H9 (cell line): ENCODE measurements at regions not wholly inside any gene's neighbourhood (a gene's known extent, or its start where the extent isn't known, plus 50 kb on each side); places are given as distances from the start of the nearest gene placed in this dataset.

ENCODE experiments used
- DNase-seq: peaks from one replicate; pipeline ENCODE4 v3.0.0-alpha.2; 2017
- H2AFZ ChIP-seq: one replicate; pipeline ENCODE4 v1.6.1; 2013; ENCODE audit warnings: mild to moderate bottlenecking, low read length, control low read depth, moderate library complexity
- H2AK5ac ChIP-seq: 2 replicates; pipeline ENCODE4 v1.6.1; 2013; ENCODE audit warnings: low read length, control low read depth, mixed read lengths; ENCODE audit not compliant: insufficient read length
- H2BK120ac ChIP-seq: one replicate; pipeline ENCODE4 v1.6.1; 2013; ENCODE audit warnings: low read depth, mild to moderate bottlenecking, low read length, control low read depth, inconsistent platforms; ENCODE audit not compliant: poor library complexity, severe bottlenecking
- H2BK12ac ChIP-seq: 2 replicates; pipeline ENCODE4 v1.6.1; 2013; ENCODE audit warnings: low read length, control low read depth, mixed read lengths, low read depth; ENCODE audit not compliant: insufficient read length
- H2BK15ac ChIP-seq: 2 replicates; pipeline ENCODE4 v1.6.1; 2013; ENCODE audit warnings: low read depth, low read length, control low read depth
- H2BK20ac ChIP-seq: one replicate; pipeline ENCODE4 v1.6.1; 2013; ENCODE audit warnings: low read depth, mild to moderate bottlenecking, low read length, control low read depth, inconsistent platforms; ENCODE audit not compliant: poor library complexity, severe bottlenecking
- H2BK5ac ChIP-seq: 2 replicates; pipeline ENCODE4 v1.6.1; 2013; ENCODE audit warnings: low read length, control low read depth, mixed read lengths; ENCODE audit not compliant: insufficient read length
- H3K14ac ChIP-seq: 2 replicates; pipeline ENCODE4 v1.6.1; 2013; ENCODE audit warnings: low read length, control low read depth; ENCODE audit not compliant: insufficient read depth
- H3K18ac ChIP-seq: 2 replicates; pipeline ENCODE4 v1.6.1; 2013; ENCODE audit warnings: low read depth, mild to moderate bottlenecking, mixed read lengths, low read length, control low read depth; ENCODE audit not compliant: insufficient read length
- H3K23ac ChIP-seq: 2 replicates; pipeline ENCODE4 v1.6.1; 2013; ENCODE audit warnings: low read length, control low read depth, mixed read lengths, low read depth; ENCODE audit not compliant: insufficient read length
- H3K23me2 ChIP-seq: 2 replicates; pipeline ENCODE4 v1.6.1; 2013; ENCODE audit warnings: low read depth, mild to moderate bottlenecking, mixed read lengths, low read length, control low read depth; ENCODE audit not compliant: insufficient read length, poor library complexity, severe bottlenecking
- H3K27ac ChIP-seq: 2 replicates; pipeline ENCODE4 v1.5.1; 2013; ENCODE audit warnings: low read length, control low read depth, mixed read lengths, low read depth; ENCODE audit not compliant: insufficient read length
- H3K27me3 ChIP-seq: 2 replicates; pipeline ENCODE4 v1.6.1; 2013; ENCODE audit warnings: low read length, control low read depth, inconsistent platforms; ENCODE audit not compliant: insufficient read depth
- H3K4ac ChIP-seq: 2 replicates; pipeline ENCODE4 v1.6.1; 2013; ENCODE audit warnings: low read depth, mild to moderate bottlenecking, control low read depth, inconsistent platforms, low read length, moderate library complexity
- H3K4me1 ChIP-seq: 2 replicates; pipeline ENCODE4 v1.6.1; 2013; ENCODE audit warnings: low read length, control low read depth, inconsistent platforms; ENCODE audit not compliant: insufficient read depth
- H3K4me2 ChIP-seq: 2 replicates; pipeline ENCODE4 v1.6.1; 2013; ENCODE audit warnings: low read length, control low read depth, mixed read lengths; ENCODE audit not compliant: insufficient read length, insufficient read depth
- H3K56ac ChIP-seq: 2 replicates; pipeline ENCODE4 v1.6.1; 2013; ENCODE audit warnings: low read depth, mild to moderate bottlenecking, mixed read lengths, low read length, control low read depth; ENCODE audit not compliant: insufficient read length
- H3K79me1 ChIP-seq: 2 replicates; pipeline ENCODE4 v1.6.1; 2013; ENCODE audit warnings: low read depth, mild to moderate bottlenecking, moderate library complexity, low read length, control low read depth, inconsistent platforms; ENCODE audit not compliant: insufficient read depth, poor library complexity, severe bottlenecking
- H3K79me2 ChIP-seq: 2 replicates; pipeline ENCODE4 v1.6.1; 2013; ENCODE audit warnings: low read length, control low read depth, inconsistent platforms; ENCODE audit not compliant: insufficient read depth
- H3K9ac ChIP-seq: 2 replicates; pipeline ENCODE4 v1.6.1; 2013; ENCODE audit warnings: low read length, control low read depth, mixed read lengths; ENCODE audit not compliant: insufficient read length; ENCODE audit errors: extremely low read depth
- H3K9me3 ChIP-seq: one replicate; pipeline ENCODE4 v1.6.1; 2013; ENCODE audit warnings: low read depth, low read length, inconsistent platforms; ENCODE audit not compliant: control insufficient read depth
- H3T11ph ChIP-seq: one replicate; pipeline ENCODE4 v1.6.1; 2013; ENCODE audit warnings: mild to moderate bottlenecking, low read length, control low read depth, inconsistent platforms
- H4K20me1 ChIP-seq: one replicate; pipeline ENCODE4 v1.6.1; 2013; ENCODE audit not compliant: control insufficient read depth, insufficient read length, insufficient read depth
- H4K5ac ChIP-seq: 2 replicates; pipeline ENCODE4 v1.6.1; 2013; ENCODE audit warnings: low read depth, mild to moderate bottlenecking, mixed read lengths, low read length, control low read depth; ENCODE audit not compliant: insufficient read length
- H4K8ac ChIP-seq: replicated peaks from 2 replicates; pipeline ENCODE4 v1.6.1; 2013; ENCODE audit warnings: low read length, control low read depth, mixed read lengths, low read depth; ENCODE audit not compliant: insufficient read length
- H4K91ac ChIP-seq: 2 replicates; pipeline ENCODE4 v1.6.1; 2013; ENCODE audit warnings: low read depth, mild to moderate bottlenecking, moderate library complexity, mixed read lengths, low read length, control low read depth; ENCODE audit not compliant: insufficient read length
- H3K27ac Mint-ChIP-seq, 3 experiments: 2 replicates in 2 of 3; 3 replicates in 1 of 3; pipeline ENCODE4 v1.8.0; 2020 to 2021; ENCODE audit warnings: mixed read lengths in 3 of 3, mild to moderate bottlenecking in 1 of 3, moderate library complexity in 1 of 3
- H3K27me3 Mint-ChIP-seq: 2 replicates; pipeline ENCODE4 v1.8.0; 2021; ENCODE audit warnings: low read depth, mild to moderate bottlenecking, moderate library complexity, mixed read lengths
- H3K36me3 Mint-ChIP-seq, 3 experiments: 2 replicates in 2 of 3; 3 replicates in 1 of 3; pipeline ENCODE4 v1.8.0; 2020 to 2021; ENCODE audit warnings: low read depth in 3 of 3, mixed read lengths in 3 of 3; ENCODE audit not compliant: insufficient read depth in 1 of 3
- H3K4me1 Mint-ChIP-seq, 2 experiments: 2 replicates each; pipeline ENCODE4 v1.8.0; 2020; ENCODE audit warnings: mixed read lengths in 2 of 2
- H3K4me3 Mint-ChIP-seq, 2 experiments: 2 replicates in 1 of 2; 3 replicates in 1 of 2; pipeline ENCODE4 v1.8.0; 2020 to 2021; ENCODE audit warnings: mild to moderate bottlenecking in 2 of 2, mixed read lengths in 2 of 2, moderate library complexity in 1 of 2
- H3K9me3 Mint-ChIP-seq, 2 experiments: 2 replicates in 1 of 2; 3 replicates in 1 of 2; pipeline ENCODE4 v1.8.0; 2020; ENCODE audit warnings: mild to moderate bottlenecking in 2 of 2, mixed read lengths in 2 of 2, moderate library complexity in 1 of 2
- CTCF ChIP-seq: fragments of 200-600 bp; sonication (generic); conservative IDR thresholded peaks from 3 replicates; pipeline ENCODE4 v1.8.0; 2021; ENCODE audit warnings: antibody characterized with exemption, mild to moderate bottlenecking
- WGBS: extraction: QIAGEN DNeasy Blood & Tissue Kit; methylation state at CpG from one replicate; pipeline ENCODE4 v1.1.7; 2013; ENCODE audit warnings: missing lambda C conversion rate, low lambda C conversion rate, mixed read lengths; ENCODE audit not compliant: insufficient read length; ENCODE audit errors: extremely low coverage; 5-methylcytosine and 5-hydroxymethylcytosine counted together

GRCh38 chr7:155865830-155866525 lies 53.7 kb upstream of the SHH start:
- no peak overlapping the region for H2BK5ac ChIP-seq
- H3K79me2 ChIP-seq = no peaks in the 10 kb centered on the region
- no peak overlapping the region for H3K9ac ChIP-seq
- H2AK5ac ChIP-seq = no peak overlapping the region
- no peak overlapping the region for H3K4ac ChIP-seq
- H4K91ac ChIP-seq = no peak overlapping the region
- H2BK120ac ChIP-seq = no peak overlapping the region
- H2BK12ac ChIP-seq = no peak overlapping the region
- H3K9me3 ChIP-seq = no peaks in the 10 kb centered on the region
- no peak overlapping the region for H3K18ac ChIP-seq
- H2BK20ac ChIP-seq = no peak overlapping the region
- no peak overlapping the region for H3T11ph ChIP-seq
- Mint-ChIP-seq H3K27me3 (peaks cover 16% of the 10 kb centered on the region), H3K27ac (no peak overlapping the region), H3K36me3 (no peaks in the 10 kb centered on the region; a peak in 2 of 7 replicates), H3K4me1 (peaks cover 0 to 5% of the 10 kb centered on the region in 2 experiments; a peak in 2 of 4 replicates), H3K9me3 (peaks cover 3% of the 10 kb centered on the region in 2 experiments; a peak in 3 of 5 replicates), H3K4me3 (no peak overlapping the region)
- no peak overlapping the region for H2BK15ac ChIP-seq
- H2AFZ ChIP-seq = no peak overlapping the region
- no peak overlapping the region for H4K5ac ChIP-seq
- H3K4me2 ChIP-seq = no peak overlapping the region
- no peak for TF ChIP-seq CTCF
- no peak overlapping the region for H3K27ac ChIP-seq
- H3K79me1 ChIP-seq = no peaks in the 10 kb centered on the region
- no CpG with 5 or more reads among the region's 19 CpGs for WGBS
- H3K4me1 ChIP-seq = no peaks in the 10 kb centered on the region
- no peak overlapping the region for H3K14ac ChIP-seq
- no peak overlapping the region for H3K56ac ChIP-seq
- H4K20me1 ChIP-seq = no peaks in the 10 kb centered on the region
- DNase-seq = peak; percentile 22
- no peaks in the 10 kb centered on the region for H3K23me2 ChIP-seq
- H4K8ac ChIP-seq = no peak overlapping the region
- H3K27me3 ChIP-seq = no peaks in the 10 kb centered on the region
- H3K23ac ChIP-seq = no peak overlapping the region
